Mucosa of stomach (tissue), 1 donor: ENCODE measurements at regions not wholly inside any gene's neighbourhood (a gene's known extent, or its start where the extent isn't known, plus 50 kb on each side); places are given as distances from the start of the nearest gene placed in this dataset.
"Not testable (repeated sequence)": the region's sequence is repeated elsewhere in the genome, so short reads cannot be mapped to it uniquely, and the experiment has no call there.

Experiments used
- H3K27me3 ChIP-seq: one replicate; pipeline ENCODE4 v1.7.0; 2013; ENCODE audit warnings: mild to moderate bottlenecking, low read length; ENCODE audit not compliant: control insufficient read depth, insufficient read depth
- H3K36me3 ChIP-seq: one replicate; pipeline ENCODE4 v1.7.0; 2013; ENCODE audit warnings: low read length; ENCODE audit not compliant: control insufficient read depth, insufficient read depth
- H3K4me1 ChIP-seq: one replicate; pipeline ENCODE4 v1.7.0; 2013; ENCODE audit warnings: mild to moderate bottlenecking, low read length; ENCODE audit not compliant: control insufficient read depth, insufficient read depth
- H3K4me3 ChIP-seq: one replicate; pipeline ENCODE4 v1.7.0; 2013; ENCODE audit warnings: low read length
- H3K9ac ChIP-seq: one replicate; pipeline ENCODE4 v1.7.0; 2013; ENCODE audit warnings: mild to moderate bottlenecking, low read length, moderate library complexity
- H3K9me3 ChIP-seq: one replicate; pipeline ENCODE4 v1.7.0; 2013; ENCODE audit warnings: mild to moderate bottlenecking, low read length, moderate library complexity; ENCODE audit not compliant: control insufficient read depth
- donor health status: Pancreatic carcinoma.

DNA sequence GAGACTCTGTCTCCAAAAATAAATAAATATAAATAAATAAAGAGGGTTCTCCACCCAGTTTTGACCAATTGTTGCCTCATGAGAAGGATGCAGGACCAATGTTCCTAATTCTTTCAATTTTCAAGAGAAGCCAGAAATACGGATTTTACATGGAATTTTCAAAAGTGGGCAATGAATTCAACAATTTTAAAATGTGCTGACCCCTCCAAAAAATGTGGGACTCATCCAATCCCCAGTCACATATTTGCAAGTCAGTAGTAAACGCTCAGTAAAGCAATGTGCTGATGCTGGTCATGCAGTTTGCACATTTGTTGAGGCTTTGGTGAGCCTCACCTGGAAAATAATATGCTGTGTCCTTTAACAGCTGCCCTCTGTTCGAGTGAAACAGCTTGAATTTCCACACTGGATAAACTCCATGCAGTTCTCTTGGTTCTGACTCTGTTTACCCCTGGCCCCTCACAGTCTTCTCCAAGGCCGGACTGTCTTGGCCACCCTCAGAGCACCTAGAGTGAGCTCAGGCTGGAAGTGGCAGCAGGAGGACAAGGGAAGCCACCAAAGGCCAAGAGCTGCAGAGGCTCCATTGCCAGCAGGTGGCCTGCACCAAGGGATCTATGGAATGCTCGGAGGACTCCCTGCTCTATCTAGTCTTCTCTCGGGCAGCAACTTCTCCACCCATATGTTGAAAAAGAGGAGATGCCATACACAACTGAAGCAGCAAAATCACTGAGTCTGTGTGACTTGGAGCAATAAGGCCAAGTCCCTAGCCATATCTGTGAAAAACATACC is 246.8 kb downstream of the UACA start:
- Histone ChIP-seq H3K36me3 (no peaks in the 10 kb centered on the region), H3K9me3 (no peaks in the 10 kb centered on the region), H3K27me3 (no peaks in the 10 kb centered on the region), H3K4me3 (no peak overlapping the region), H3K9ac (no peak overlapping the region), H3K4me1 (peaks cover 27% of the 10 kb centered on the region)

DNA sequence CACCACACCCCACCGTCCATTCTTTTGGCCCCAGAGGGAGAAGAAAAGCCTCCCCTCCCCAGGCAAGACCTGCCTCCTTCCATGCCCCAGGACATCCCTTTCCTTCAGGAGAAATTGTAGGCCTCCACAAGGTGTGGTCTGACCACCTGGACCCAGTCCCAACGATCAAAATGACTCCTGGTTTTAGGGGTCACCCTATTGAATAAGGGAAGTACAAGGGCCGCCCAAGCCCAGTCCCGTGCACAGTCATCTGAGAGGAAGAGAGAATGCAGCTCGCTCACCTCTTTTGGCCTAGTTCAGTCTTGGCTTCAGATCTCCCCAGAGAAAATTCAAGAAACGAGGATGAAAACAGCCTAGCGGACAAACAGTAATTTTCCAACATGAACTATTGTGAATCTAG is 249.1 kb downstream of the UACA start:
- H3K4me3 ChIP-seq = no peak overlapping the region
- no peak overlapping the region for H3K9ac ChIP-seq
- H3K27me3 ChIP-seq = no peaks in the 10 kb centered on the region
- no peaks in the 10 kb centered on the region for H3K36me3 ChIP-seq
- H3K4me1 ChIP-seq = peaks cover 27% of the 10 kb centered on the region
- H3K9me3 ChIP-seq = no peaks in the 10 kb centered on the region

DNA sequence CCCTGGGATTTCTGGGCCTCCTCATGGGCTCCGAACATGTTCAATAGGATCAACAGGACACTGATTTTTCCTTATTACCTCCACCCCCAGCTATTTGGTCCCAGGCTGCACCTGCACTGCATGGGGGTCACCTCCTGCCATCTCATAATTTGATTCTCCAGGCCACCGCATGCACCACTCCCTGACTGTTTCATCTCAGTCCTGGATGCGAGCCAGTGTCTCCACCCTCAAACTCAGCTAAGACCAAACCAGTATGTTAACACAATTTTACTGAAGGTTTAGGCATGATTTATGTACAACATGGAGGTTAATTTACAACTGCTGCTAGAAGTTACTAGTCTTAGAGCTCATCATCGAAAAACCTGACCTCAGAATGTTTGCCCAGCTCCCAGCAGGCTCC is 249.5 kb downstream of the UACA start:
- H3K36me3 ChIP-seq = no peaks in the 10 kb centered on the region
- H3K4me1 ChIP-seq = peaks cover 31% of the 10 kb centered on the region
- H3K4me3 ChIP-seq = no peak overlapping the region
- no peak overlapping the region for H3K9ac ChIP-seq
- no peaks in the 10 kb centered on the region for H3K9me3 ChIP-seq
- no peaks in the 10 kb centered on the region for H3K27me3 ChIP-seq

DNA sequence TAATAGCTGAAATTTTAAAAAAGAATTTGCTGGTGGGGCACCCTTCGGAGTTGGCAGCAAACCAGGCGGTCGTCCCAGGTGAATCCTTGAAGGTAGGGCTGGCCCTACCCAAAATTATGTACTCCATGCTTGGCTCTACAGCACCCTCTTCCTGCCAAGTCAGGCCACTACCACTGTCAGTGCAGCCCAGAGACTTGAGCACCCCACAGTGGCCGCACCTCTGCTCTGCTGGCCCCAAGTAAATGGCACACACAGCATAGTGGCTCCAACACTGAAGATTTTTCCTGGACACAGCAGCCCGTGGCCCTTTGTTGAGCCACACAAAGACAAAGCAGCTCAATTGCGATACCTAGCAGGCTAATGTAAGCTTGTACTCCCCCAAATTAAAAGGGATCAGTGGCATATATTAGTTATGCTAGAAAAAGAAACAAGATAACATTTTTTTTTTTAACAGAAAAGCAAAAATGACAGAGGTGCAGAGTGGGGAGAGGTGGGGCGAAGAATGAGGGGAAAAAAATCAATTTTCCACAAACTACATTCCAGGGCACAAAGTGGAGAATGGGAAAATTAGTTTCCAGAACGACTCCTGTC is 250.5 kb downstream of the UACA start:
- Histone ChIP-seq H3K9me3 (no peaks in the 10 kb centered on the region), H3K9ac (no peak overlapping the region), H3K27me3 (no peaks in the 10 kb centered on the region), H3K4me3 (no peak overlapping the region), H3K4me1 (peaks cover 40% of the 10 kb centered on the region), H3K36me3 (no peaks in the 10 kb centered on the region)

DNA sequence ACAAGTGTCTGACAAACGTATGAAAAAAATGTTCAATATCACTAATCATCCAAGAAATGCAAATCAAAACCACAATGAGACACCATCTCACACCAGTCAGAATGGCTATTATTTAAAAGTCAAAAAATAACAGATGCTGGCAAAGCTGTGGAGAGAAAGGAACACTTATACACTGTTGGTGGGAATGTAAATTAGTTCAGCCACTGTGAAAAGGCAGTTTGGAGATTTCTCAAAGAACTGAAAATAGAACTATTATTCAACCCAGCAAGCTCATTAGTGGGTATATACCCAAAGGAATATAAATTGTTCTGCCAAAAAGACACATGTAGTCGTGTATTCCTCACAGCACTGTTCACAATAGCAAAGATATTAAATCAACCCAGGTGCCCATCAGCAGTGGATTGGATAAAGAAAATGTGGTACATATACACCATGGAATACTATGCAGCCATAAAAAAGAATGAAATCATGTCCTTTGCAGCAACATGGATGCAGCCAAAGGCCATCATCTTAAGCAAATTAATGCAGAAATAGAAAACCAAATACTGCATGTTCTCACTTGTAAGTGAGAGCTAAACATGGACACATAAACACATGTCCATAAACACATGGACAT is 251.3 kb downstream of the UACA start:
- not testable (repeated sequence) for H3K9me3 ChIP-seq, H3K36me3 ChIP-seq, H3K9ac ChIP-seq, H3K4me3 ChIP-seq, H3K27me3 ChIP-seq
- peaks cover 36% of the 10 kb centered on the region for H3K4me1 ChIP-seq

DNA sequence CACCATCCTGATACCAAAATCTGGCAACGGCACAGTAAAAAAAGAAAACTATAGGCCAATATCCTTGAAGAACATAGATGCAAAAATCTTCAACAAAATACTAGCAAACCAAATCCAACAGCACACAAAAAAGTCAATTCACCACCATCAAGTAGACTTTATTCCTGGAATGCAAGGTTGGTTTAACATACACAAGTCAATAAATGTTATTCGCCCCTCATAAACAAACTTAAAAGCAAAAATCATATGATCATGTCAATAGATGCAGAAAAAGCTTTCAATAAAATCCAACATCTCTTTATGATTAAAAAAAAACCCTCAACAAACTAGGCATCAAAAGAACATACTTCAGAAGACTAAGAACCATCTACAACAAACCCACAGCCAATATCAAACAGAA is 252.9 kb downstream of the UACA start:
- Histone ChIP-seq H3K4me3 (no peak overlapping the region), H3K4me1 (peaks cover 44% of the 10 kb centered on the region), H3K9me3 (no peaks in the 10 kb centered on the region), H3K36me3 (no peaks in the 10 kb centered on the region), H3K27me3 (no peaks in the 10 kb centered on the region), H3K9ac (no peak overlapping the region)

DNA sequence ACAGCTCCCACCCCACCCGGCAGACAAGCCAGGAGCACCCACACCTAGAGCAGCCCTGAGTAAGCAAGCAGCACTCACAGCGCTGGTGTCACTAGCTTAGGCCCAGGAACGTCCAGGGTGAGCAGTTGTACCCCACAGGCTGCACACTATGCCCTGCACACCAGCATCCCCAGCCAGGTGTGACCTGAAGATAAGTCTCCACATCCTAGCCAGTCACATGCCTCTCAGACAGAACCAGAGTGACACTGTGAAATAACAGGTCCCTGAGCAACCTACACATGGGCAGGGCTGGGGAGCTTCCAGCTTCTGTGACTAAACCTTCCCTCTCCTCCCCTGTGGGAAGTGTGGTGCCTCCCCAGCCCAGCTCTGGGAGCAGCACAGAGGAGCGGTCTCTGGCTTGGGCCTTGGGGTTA is 253.6 kb downstream of the UACA start:
- H3K27me3 ChIP-seq = no peaks in the 10 kb centered on the region
- no peak overlapping the region for H3K9ac ChIP-seq
- no peaks in the 10 kb centered on the region for H3K9me3 ChIP-seq
- H3K4me1 ChIP-seq = peaks cover 51% of the 10 kb centered on the region
- no peak overlapping the region for H3K4me3 ChIP-seq
- H3K36me3 ChIP-seq = no peaks in the 10 kb centered on the region

DNA sequence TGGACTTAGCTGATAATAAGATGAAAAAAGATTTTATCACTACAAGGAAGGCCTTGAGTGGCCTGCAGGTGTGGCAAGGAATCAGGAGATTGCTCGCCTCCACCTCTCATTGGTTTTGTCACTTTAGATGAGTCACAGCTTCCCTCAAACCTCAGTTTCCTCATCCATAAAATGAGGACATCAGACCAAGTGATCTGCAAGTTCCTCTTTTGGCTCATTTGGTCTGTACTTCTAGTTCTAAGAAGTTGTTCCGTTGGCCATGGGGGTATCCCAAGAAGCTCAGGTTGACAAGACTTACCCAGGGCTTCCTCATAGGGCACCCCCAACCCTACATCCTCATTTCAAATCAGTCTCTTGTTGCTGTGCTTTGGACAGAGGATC is 254.1 kb downstream of the UACA start:
- no peaks in the 10 kb centered on the region for H3K9me3 ChIP-seq
- H3K27me3 ChIP-seq = no peaks in the 10 kb centered on the region
- no peak overlapping the region for H3K4me3 ChIP-seq
- no peaks in the 10 kb centered on the region for H3K36me3 ChIP-seq
- no peak overlapping the region for H3K9ac ChIP-seq
- H3K4me1 ChIP-seq = peaks cover 55% of the 10 kb centered on the region

DNA sequence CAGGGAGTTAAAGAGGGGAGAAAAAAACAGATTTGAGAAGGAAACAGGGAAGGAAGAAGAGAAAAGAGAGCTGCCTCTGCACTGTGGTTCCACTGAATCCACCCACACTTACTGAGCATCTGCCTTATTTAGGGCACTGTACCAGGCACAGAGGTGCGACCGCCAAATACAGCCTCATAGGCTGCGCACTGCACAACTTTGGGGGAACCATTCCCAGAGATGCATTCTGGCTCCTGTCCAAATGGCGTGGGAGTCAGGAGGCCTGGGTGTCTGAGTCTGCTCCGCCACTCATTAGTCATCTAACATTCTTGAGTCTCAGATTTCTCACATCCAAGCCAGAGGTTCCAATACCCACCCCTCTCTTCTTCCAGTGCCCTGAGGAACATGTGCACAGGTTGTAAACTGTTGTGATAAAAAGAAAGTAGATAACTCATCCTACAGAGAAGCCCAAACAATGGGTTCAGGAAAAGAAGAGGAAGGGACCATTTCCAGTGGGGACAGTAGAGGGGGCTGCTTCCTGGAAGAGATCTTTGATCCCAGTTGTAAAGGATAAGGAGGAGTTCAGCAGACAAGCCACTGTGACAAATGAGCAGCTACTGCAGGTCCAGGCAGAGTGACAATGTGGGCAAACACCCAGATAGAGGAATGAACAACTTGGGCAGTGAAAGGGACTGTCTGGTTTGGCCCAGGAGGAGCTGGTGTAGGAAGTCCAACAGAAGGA is 254.6 kb downstream of the UACA start:
- H3K9me3 ChIP-seq = no peaks in the 10 kb centered on the region
- no peak overlapping the region for H3K9ac ChIP-seq
- H3K36me3 ChIP-seq = no peaks in the 10 kb centered on the region
- H3K4me3 ChIP-seq = no peak overlapping the region
- H3K4me1 ChIP-seq = peaks cover 55% of the 10 kb centered on the region
- H3K27me3 ChIP-seq = no peaks in the 10 kb centered on the region

DNA sequence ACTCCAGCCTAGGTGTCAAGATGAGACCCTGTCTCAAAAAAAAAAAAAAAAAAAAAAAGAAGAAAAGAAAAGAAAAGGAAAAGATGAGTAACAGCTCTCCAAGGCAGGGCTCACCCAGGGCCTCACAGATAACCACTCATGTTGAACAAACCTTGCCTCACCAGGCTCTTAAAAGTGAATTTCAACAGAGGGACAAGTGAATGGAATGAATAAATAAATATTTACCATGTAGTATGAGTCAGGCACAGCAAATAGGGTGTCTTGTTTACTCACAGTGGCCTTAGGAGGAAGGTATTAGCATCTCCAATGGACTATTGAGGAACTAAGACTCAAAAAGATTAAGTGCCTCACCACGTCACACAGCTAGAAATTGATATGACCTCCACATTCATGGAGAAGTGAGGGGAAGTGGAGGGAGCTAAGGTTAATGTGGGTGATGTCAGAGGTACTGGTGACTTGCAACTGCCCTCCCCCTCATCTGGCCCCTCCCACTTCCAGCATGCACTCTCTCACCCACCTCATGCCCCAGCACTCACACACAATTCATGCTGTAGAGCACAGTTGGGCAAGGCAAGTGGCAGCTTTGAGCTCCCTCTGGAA is 255.5 kb downstream of the UACA start:
- Histone ChIP-seq H3K9ac (no peak overlapping the region), H3K27me3 (no peaks in the 10 kb centered on the region), H3K4me3 (no peak overlapping the region), H3K9me3 (no peaks in the 10 kb centered on the region), H3K36me3 (no peaks in the 10 kb centered on the region), H3K4me1 (peaks cover 60% of the 10 kb centered on the region)

DNA sequence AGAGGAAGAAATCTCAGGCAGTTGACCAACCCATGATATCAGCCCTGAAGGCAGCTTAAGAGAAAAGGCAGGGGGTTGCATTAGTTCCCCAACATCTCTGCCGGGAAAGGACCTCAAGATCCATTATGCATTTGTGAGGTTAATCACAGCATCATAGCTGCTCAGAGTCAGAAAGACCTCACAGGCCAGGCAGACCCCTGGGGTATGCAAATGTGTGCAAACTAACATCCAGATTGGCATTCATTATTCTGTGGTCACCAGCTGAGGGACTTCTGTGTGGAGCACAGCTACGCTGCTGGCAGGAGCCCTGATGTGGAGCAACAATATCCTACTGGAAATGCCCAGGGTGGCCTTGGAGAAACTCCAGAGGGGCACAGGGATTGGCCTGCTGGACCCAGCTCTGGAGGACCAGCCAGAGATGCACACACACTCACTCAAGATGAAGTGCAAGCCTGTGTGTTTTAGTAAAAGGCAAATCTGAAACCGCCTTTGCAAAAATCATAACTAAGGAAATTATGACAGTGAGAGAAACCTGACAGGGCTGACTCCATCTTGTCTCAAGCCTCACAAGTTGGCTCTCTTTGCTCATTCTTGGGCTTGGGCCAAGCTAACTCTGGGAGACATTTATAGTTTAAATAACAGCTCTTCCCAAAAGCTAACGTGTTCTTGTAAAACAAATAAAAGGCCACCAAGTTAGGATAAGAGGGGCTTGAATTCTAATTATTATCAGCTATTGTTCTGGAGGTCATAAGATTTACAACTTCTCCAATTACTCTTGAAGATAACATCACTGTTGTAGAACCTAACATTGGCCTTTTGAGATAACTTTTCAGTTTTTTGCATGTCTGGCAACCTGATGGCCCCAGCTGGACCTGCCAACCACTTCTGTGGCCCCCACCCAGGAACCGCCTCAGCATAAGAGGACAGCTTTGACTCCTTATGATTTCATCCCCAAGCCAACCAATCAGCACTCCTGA is 257.1 kb downstream of the UACA start:
- H3K27me3 ChIP-seq = no peaks in the 10 kb centered on the region
- peaks cover 60% of the 10 kb centered on the region for H3K4me1 ChIP-seq
- H3K9ac ChIP-seq = no peak overlapping the region
- no peak overlapping the region for H3K4me3 ChIP-seq
- no peaks in the 10 kb centered on the region for H3K36me3 ChIP-seq
- no peaks in the 10 kb centered on the region for H3K9me3 ChIP-seq
